HEK293T (cell line): ENCODE measurements at regions not wholly inside any gene's neighbourhood (a gene's known extent, or its start where the extent isn't known, plus 50 kb on each side); places are given as distances from the start of the nearest gene placed in this dataset.

Experiments used
- BHLHE40 ChIP-seq: fragments of 450-650 bp; IDR thresholded peaks from 2 replicates; pipeline ENCODE4 v1.6.1; 2016; ENCODE audit warnings: mild to moderate bottlenecking, moderate library complexity, borderline replicate concordance
- ELF4 ChIP-seq: fragments of 450-650 bp; IDR thresholded peaks from 2 replicates; pipeline ENCODE4 v1.6.1; 2017; ENCODE audit warnings: antibody characterized with exemption
- FOXA1 ChIP-seq: fragments of 450-650 bp; IDR thresholded peaks from 2 replicates; pipeline ENCODE4 v1.6.1; 2016; ENCODE audit warnings: mild to moderate bottlenecking

DNA sequence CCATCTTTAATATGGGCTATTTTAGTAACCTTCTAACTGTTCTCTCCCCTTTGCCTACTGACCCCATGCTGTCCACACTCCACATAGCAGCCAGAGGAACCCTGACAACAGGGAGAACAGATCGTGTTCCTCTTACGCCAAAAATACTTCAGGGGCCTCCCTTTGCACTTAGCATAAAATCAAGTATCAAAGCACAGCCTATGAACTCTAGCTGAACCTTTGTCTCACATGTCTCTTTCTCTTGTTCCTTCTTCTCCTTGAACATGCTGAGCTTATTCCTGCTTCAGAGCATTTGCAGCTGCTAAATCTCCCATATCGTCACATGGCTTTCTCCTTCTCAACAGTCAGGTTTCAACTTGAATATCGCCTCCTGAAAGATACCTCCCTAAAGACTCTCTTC, 698.8 kb upstream of the C9orf72 start:
- TF ChIP-seq ELF4, result no peak
- no peak for TF ChIP-seq BHLHE40
- no peak for TF ChIP-seq FOXA1
